Peyer's patch (tissue), 4 donors: ENCODE measurements at regions not wholly inside any gene's neighbourhood (a gene's known extent, or its start where the extent isn't known, plus 50 kb on each side); places are given as distances from the start of the nearest gene placed in this dataset.

Source experiments
- CTCF ChIP-seq, 6 experiments: fragments of 450-650 bp in 4 of 6; fragments of 200-600 bp in 2 of 6; sonication (generic) in 1 of 6; IDR thresholded peaks; one replicate each; pipeline ENCODE4 v1.5.1; 2017 to 2019; ENCODE audit warnings: antibody characterized with exemption in 6 of 6, mild to moderate bottlenecking in 3 of 6, moderate library complexity in 1 of 6
- POLR2A ChIP-seq, 2 donors: fragments of 450-650 bp; IDR thresholded peaks; one replicate each; pipeline ENCODE4 v1.5.1; 2017; ENCODE audit warnings: antibody characterized with exemption in 2 of 2, mild to moderate bottlenecking in 2 of 2, moderate library complexity in 2 of 2

GRCh38 chr13:88945793-88946192 is 1274.6 kb downstream of the SLITRK5 start:
- TF ChIP-seq CTCF (IDR thresholded peaks at IDR 0.05), result no peak
- TF ChIP-seq POLR2A (IDR thresholded peaks at IDR 0.05), result no peak
